Heart right ventricle (tissue), 16 donors: ENCODE measurements at regions not wholly inside any gene's neighbourhood (a gene's known extent, or its start where the extent isn't known, plus 50 kb on each side); places are given as distances from the start of the nearest gene placed in this dataset.
A peak's percentile ranks its signal among the peaks of the same experiment; 100 is the strongest.

Experiments
- ATAC-seq, 8 donors: fragments of 200-7000 bp; cut with Tn5 transposase; one replicate each; pipeline ENCODE4 v1.9.1; 2020; ENCODE audit warnings: mild to moderate bottlenecking in 8 of 8, moderate library complexity in 8 of 8, moderate number of reproducible peaks in 1 of 8
- DNase-seq, 2 donors: peaks; one replicate each; pipeline ENCODE4 v3.0.0-alpha.2; 2020
- H3K27ac ChIP-seq, 10 donors: fragments of 200-600 bp; sonication (generic) in 2 of 10; one replicate each; pipeline versions ENCODE4 v1.5.0 to v1.8.0; 2020 to 2022; ENCODE audit warnings: mild to moderate bottlenecking in 3 of 10
- H3K27me3 ChIP-seq, 7 donors: fragments of 200-600 bp; one replicate each; pipeline ENCODE4 v1.8.0; 2021 to 2022; ENCODE audit warnings: mild to moderate bottlenecking in 2 of 7
- H3K36me3 ChIP-seq, 9 donors: fragments of 200-600 bp; sonication (generic) in 1 of 9; one replicate each; pipeline versions ENCODE4 v1.5.0 to v1.8.0; 2020 to 2022; ENCODE audit warnings: mild to moderate bottlenecking in 2 of 9
- H3K4me1 ChIP-seq, 9 donors: fragments of 200-600 bp; sonication (generic) in 1 of 9; one replicate each; pipeline versions ENCODE4 v1.5.0 to v1.8.0; 2020 to 2022; ENCODE audit warnings: mild to moderate bottlenecking in 4 of 9
- H3K4me3 ChIP-seq, 10 donors: fragments of 200-600 bp; sonication (generic) in 2 of 10; one replicate each; pipeline versions ENCODE4 v1.5.0 to v1.8.0; 2020 to 2022; ENCODE audit warnings: mild to moderate bottlenecking in 7 of 10, moderate library complexity in 2 of 10
- H3K9me3 ChIP-seq, 11 donors: fragments of 200-600 bp in 10 of 11; sonication (generic) in 2 of 11; one replicate each; pipeline versions ENCODE4 v1.5.0 to v1.8.0; 2013 to 2022; ENCODE audit warnings: mild to moderate bottlenecking in 2 of 11, control low read depth in 1 of 11, moderate library complexity in 1 of 11
- CTCF ChIP-seq, 9 donors: fragments of 200-600 bp; sonication (generic) in 2 of 9; IDR thresholded peaks; one replicate each; pipeline versions ENCODE4 v1.5.0 to v1.8.0; 2021 to 2022; ENCODE audit warnings: antibody characterized with exemption in 9 of 9, mild to moderate bottlenecking in 5 of 9, moderate library complexity in 1 of 9
- WGBS, 2 donors: extraction: QIAGEN DNeasy Blood & Tissue Kit; methylation state at CpG; one replicate each; pipeline ENCODE4 v1.1.7; 2013; ENCODE audit warnings: inconsistent platforms in 1 of 2; 5-methylcytosine and 5-hydroxymethylcytosine counted together
- intact Hi-C, 10 donors: fragments of 100-400 bp; cut with DNase I; formaldehyde crosslinking; loops; one replicate each; pipeline versions ENCODE4 v1.11.1 to v1.14.2; 2022
- donor health status: Arrhythmogenic right ventricular cardiomyopathy.
- donor health status: ischemic (EF 13 %, LVEDD 7.1; RV severe dilation, severe dysfunction).
- donor health status: healthy with polysubstance abuse.
- donor health status: DM: no; HTN: yes; CAD: no.
- donor health status: DM: no; HTN: no; CAD: no.
- donor health status: ischemic (EF 25% LVEDD 6.9; RV normal size, moderate dysfunction).
- donor health status: ischemic (EF 25% LVEDD 5.7; RV mildly dilated, moderate dysfunction).
- donor health status: healthy.
- donor health status: DM: yes; HTN: yes; CAD: no.
- donor health status: Ischemic cardiomyopathy.
- donor health status: ischemic (EF 35%, LVEDD 5.7; RV mildly dilated, moderate dysfunction).
- donor health status: nonischemic (EF 11% LVEDD 7.7; RV severe dilation, severe dysfunction).
- donor health status: DM: yes; HTN: yes; CAD: no.
- donor health status: PGD.
- donor health status: ischemic (EF 29% LVEDD 5.4; RV normal size, mild dysfunction).
- donor health status: nonischemic (EF 23%, LVEDD 6.1; RV moderate dilation, normal function).

DNA sequence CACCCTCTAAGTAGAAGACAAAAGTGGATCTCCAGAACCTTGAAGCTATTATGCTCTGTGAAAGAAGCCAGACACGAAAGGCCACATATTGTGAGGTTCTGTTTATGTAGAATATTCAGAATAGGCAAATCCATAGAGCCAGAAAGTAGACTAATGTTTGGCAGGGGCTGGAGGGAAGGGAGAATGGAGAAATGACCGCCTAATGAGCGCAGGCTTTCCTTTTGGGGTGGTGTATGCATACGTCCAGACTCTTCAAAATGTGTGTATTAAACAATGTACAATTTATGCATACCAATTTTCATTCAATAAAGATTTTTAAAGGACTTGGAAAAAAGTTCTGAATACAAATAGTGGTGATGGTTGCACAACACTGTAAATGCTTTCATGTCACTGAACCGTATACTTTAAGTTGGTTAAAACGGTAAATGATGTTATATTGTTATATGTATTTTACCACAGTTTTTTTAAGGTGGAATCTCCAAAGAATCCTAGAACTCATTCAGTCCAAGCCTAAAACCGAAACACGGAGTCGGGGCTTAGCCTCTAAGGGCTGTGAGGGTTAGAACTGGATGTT, 397.4 kb downstream of the SOX9 start:
- no peak for ATAC-seq

GRCh38 chr17:72518753-72519597, 398.2 kb downstream of the SOX9 start:
- ATAC-seq (no peak), DNase-seq (no peak)
- no peak for TF ChIP-seq CTCF (IDR thresholded peaks at IDR 0.05)
- Histone ChIP-seq H3K36me3 (no peaks in the 10 kb centered on the region), H3K9me3 (no peaks in the 10 kb centered on the region), H3K27me3 (peaks cover 0 to 29% (median 6%) of the 10 kb centered on the region in 7 donors), H3K4me1 (peaks cover 0 to 29% (median 10%) of the 10 kb centered on the region in 9 donors), H3K27ac (peak overlapping the region in 1 of 10 donors; percentile 7), H3K4me3 (no peak overlapping the region)
- intact Hi-C loops, result loop anchor here in 5 of 10 donors (5.0 to 10.0 kb wide), 4 partner anchors 324 to 397 kb away; partner anchors contain the start of gene SOX9 (in 4 of the 5)
- WGBS, 2 donors, result 45% methylated on average over 25 of the region's 25 CpGs

More for the DNA sequence above, 397.4 kb downstream of the SOX9 start:
- intact Hi-C loops, result loop anchor here in 5 of 10 donors (5.0 to 10.0 kb wide), 4 partner anchors 323 to 396 kb away; partner anchors contain the start of gene SOX9 (in 4 of the 5)
- peaks cover 0 to 29% (median 6%) of the 10 kb centered on the region in 7 donors for H3K27me3 ChIP-seq
- no peak overlapping the region for H3K4me3 ChIP-seq
- TF ChIP-seq CTCF (IDR thresholded peaks at IDR 0.05), result no peak
- no peak for DNase-seq
- H3K27ac ChIP-seq, result peak overlapping the region in 1 of 10 donors; percentile 7
- WGBS, 2 donors, result 80 to 81% methylated on average over 9 of the region's 9 CpGs
- no peaks in the 10 kb centered on the region for H3K9me3 ChIP-seq
- peaks cover 0 to 29% (median 10%) of the 10 kb centered on the region in 9 donors for H3K4me1 ChIP-seq
- no peaks in the 10 kb centered on the region for H3K36me3 ChIP-seq

- TF ChIP-seq CTCF (IDR thresholded peaks at IDR 0.05), result no peak
- no peak for ATAC-seq
- no peak for DNase-seq
- Histone ChIP-seq H3K36me3 (no peaks in the 10 kb centered on the region), H3K4me3 (no peak overlapping the region), H3K27ac (no peak overlapping the region), H3K9me3 (no peaks in the 10 kb centered on the region), H3K4me1 (peaks cover 0 to 28% (median 10%) of the 10 kb centered on the region in 9 donors), H3K27me3 (peaks cover 0 to 29% (median 6%) of the 10 kb centered on the region in 7 donors)
- WGBS, 2 donors, result 85 to 86% methylated on average over 6 of the region's 6 CpGs
- intact Hi-C loops, result loop anchor here in 5 of 10 donors (5.0 to 10.0 kb wide), 4 partner anchors 325 to 397 kb away; partner anchors contain the start of gene SOX9 (in 4 of the 5)
Observed at GRCh38 chr17:72519598-72519936, 398.7 kb downstream of the SOX9 start.

DNA sequence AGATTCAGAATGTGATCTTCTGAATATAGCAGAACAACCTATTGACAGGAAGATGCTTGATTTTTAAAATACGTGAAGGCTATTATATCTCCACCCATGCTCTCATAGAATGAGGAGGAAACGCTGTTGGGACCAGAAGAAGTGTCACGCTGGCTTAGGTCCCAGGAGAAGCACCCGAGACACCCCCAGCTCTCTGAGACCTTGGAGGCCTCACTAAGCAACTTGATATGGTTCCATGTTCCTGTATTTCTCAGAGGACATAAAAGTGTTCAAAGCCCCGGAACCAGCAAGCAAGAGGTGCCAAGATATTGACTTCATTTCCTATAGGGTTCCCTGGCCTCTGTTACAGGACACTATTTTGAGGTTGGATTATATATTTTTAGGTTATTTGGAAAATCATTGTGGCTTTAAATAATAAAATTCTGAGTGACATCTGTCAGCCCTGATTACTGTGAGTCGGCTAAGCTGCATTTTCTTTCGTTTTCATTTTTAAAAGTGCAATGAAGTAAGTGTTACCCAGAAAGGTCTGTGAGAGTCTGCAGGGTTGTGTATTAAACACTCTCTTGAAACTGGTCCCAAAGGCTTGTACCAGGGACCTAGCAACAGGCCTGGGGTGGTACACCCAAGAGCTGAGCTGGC, 400.0 kb downstream of the SOX9 start:
- peaks cover 0 to 29% (median 6%) of the 10 kb centered on the region in 7 donors for H3K27me3 ChIP-seq
- H3K27ac ChIP-seq, result no peak overlapping the region
- 75 to 79% methylated on average over 7 of the region's 7 CpGs for WGBS, 2 donors
- no peaks in the 10 kb centered on the region for H3K9me3 ChIP-seq
- peaks cover 0 to 16% (median 9%) of the 10 kb centered on the region in 9 donors for H3K4me1 ChIP-seq
- no peaks in the 10 kb centered on the region for H3K36me3 ChIP-seq
- intact Hi-C loops, result no loop called here
- no peak overlapping the region for H3K4me3 ChIP-seq
- ATAC-seq, result no peak
- no peak for TF ChIP-seq CTCF (IDR thresholded peaks at IDR 0.05)
- DNase-seq, result no peak
